HCT116 (cell line): ENCODE measurements at regions not wholly inside any gene's neighbourhood (a gene's known extent, or its start where the extent isn't known, plus 50 kb on each side); places are given as distances from the start of the nearest gene placed in this dataset.

Experiments
- ATAC-seq: fragments of 200-7000 bp; cut with Tn5 transposase; 2 replicates; pipeline ENCODE4 v1.9.1; 2020; ENCODE audit warnings: mild to moderate bottlenecking, moderate library complexity
- BruUV-seq: library from RNA; stranded (reverse); fragments of 400-500 nt; replicated peaks from 2 replicates; lab custom pipeline; 2021; lab: Mats Ljungman, UMichigan
- CTCF ChIA-PET: fragments of 300-600 bp; sonication (Branson Sonifier 250); formaldehyde crosslinking; loops from one replicate; lab custom pipeline; 2021; ENCODE audit warnings: antibody characterized with exemption; lab: Charles Lee
- POLR2A ChIA-PET: fragments of 300-600, 350-600 bp; sonication (Branson Sonifier 250); formaldehyde crosslinking; loops from one replicate; lab custom pipeline; 2021; ENCODE audit warnings: antibody characterized with exemption; lab: Charles Lee
- RAD21 ChIA-PET, 2 experiments: fragments of 300-600 bp; sonication (Branson Sonifier 250); formaldehyde crosslinking; loops; one replicate each; lab custom pipeline; 2023; ENCODE audit warnings: low total read pairs in 2 of 2; ENCODE audit not compliant: uncharacterized antibody in 2 of 2, unreplicated experiment in 2 of 2, low non-redundant PET in 1 of 2; lab: Charles Lee
- DNase-seq: peaks from one replicate; pipeline ENCODE4 v3.0.0-alpha.2; 2010; ENCODE audit warnings: low read depth, low spot score
- H2AFZ ChIP-seq: fragments of 200-600 bp; shearing (Covaris generic), sonication (generic); 2 replicates; pipeline ENCODE4 v1.6.1; 2017; ENCODE audit warnings: low read depth, mixed run types, mixed read lengths, antibody characterized with exemption, low read length; ENCODE audit not compliant: poor library complexity, severe bottlenecking
- H3K27ac ChIP-seq: 2 replicates; pipeline ENCODE4 v1.5.1; 2012; ENCODE audit warnings: low read depth, low read length
- H3K27me3 ChIP-seq: fragments of 200-600 bp; sonication (generic); 2 replicates; pipeline ENCODE4 v1.6.1; 2016; ENCODE audit warnings: mixed run types, low read length, mixed read lengths; ENCODE audit not compliant: insufficient read depth
- H3K36me3 ChIP-seq, 2 experiments: fragments of 200-500 bp in 1 of 2; fragments of 200-600 bp in 1 of 2; sonication (Bioruptor generic) in 1 of 2; sonication (generic) in 1 of 2; 2 replicates each; pipeline versions ENCODE4 v1.5.1 to v1.6.1; 2014 to 2016; ENCODE audit warnings: low read length in 2 of 2, inconsistent platforms in 1 of 2, mixed read lengths in 1 of 2, mixed run types in 1 of 2; ENCODE audit not compliant: insufficient read depth in 2 of 2, control insufficient read depth in 1 of 2
- H3K4me1 ChIP-seq, 2 experiments: fragments of 200-600 bp in 1 of 2; sonication (generic) in 1 of 2; 2 replicates each; pipeline versions ENCODE4 v1.5.1 to v1.6.1; 2012 to 2017; ENCODE audit warnings: low read length in 2 of 2, inconsistent platforms in 1 of 2, mild to moderate bottlenecking in 1 of 2, mixed read lengths in 1 of 2, mixed run types in 1 of 2, moderate library complexity in 1 of 2; ENCODE audit not compliant: insufficient read depth in 2 of 2, control insufficient read depth in 1 of 2
- H3K4me2 ChIP-seq: fragments of 200-600 bp; sonication (generic); 2 replicates; pipeline ENCODE4 v1.6.1; 2017; ENCODE audit warnings: mixed run types, low read length, mixed read lengths
- H3K4me3 ChIP-seq, 2 experiments: fragments of 200-600 bp in 1 of 2; sonication (generic) in 1 of 2; replicated peaks in 1 of 2; 2 replicates each; pipeline ENCODE4 v1.5.1; 2011 to 2016; ENCODE audit warnings: low read length in 2 of 2, control low read depth in 1 of 2, low read depth in 1 of 2, mild to moderate bottlenecking in 1 of 2, mixed read lengths in 1 of 2, mixed run types in 1 of 2
- H3K79me2 ChIP-seq: fragments of 200-600 bp; sonication (generic); 2 replicates; pipeline ENCODE4 v1.6.1; 2017; ENCODE audit warnings: mild to moderate bottlenecking, mixed run types, low read length, moderate library complexity, mixed read lengths; ENCODE audit not compliant: insufficient read depth
- H3K9ac ChIP-seq: fragments of 200-600 bp; sonication (generic); 2 replicates; pipeline ENCODE4 v1.6.1; 2016; ENCODE audit warnings: low read length, mixed read lengths
- H3K9me2 ChIP-seq: fragments of 200-600 bp; sonication (generic), shearing (Covaris generic); 2 replicates; pipeline ENCODE4 v1.6.1; 2017; ENCODE audit warnings: mixed run types, mild to moderate bottlenecking, moderate library complexity; ENCODE audit not compliant: insufficient read depth
- H3K9me3 ChIP-seq, 2 experiments: fragments of 200-500 bp in 1 of 2; fragments of 200-600 bp in 1 of 2; sonication (Bioruptor generic) in 1 of 2; sonication (generic) in 1 of 2; 2 replicates each; pipeline ENCODE4 v1.6.1; 2014 to 2017; ENCODE audit warnings: low read length in 2 of 2, mixed read lengths in 2 of 2, inconsistent platforms in 1 of 2, low read depth in 1 of 2, mild to moderate bottlenecking in 1 of 2, mixed run types in 1 of 2, moderate library complexity in 1 of 2; ENCODE audit not compliant: control insufficient read depth in 1 of 2, insufficient read depth in 1 of 2
- H4K20me1 ChIP-seq: fragments of 200-600 bp; sonication (generic), shearing (Covaris generic); 2 replicates; pipeline ENCODE4 v1.6.1; 2017; ENCODE audit warnings: mixed run types, mild to moderate bottlenecking, moderate library complexity; ENCODE audit not compliant: insufficient read depth
- CBX3 ChIP-seq: IDR thresholded peaks from 2 replicates; pipeline ENCODE4 v1.6.1; 2012; ENCODE audit warnings: low read depth
- CEBPB ChIP-seq: IDR thresholded peaks from 2 replicates; pipeline ENCODE4 v1.6.1; 2012; ENCODE audit warnings: low read depth
- EGR1 ChIP-seq: IDR thresholded peaks from 2 replicates; pipeline ENCODE4 v1.6.1; 2012; ENCODE audit warnings: low read depth
- ELF1 ChIP-seq: IDR thresholded peaks from 2 replicates; pipeline ENCODE4 v1.6.1; 2012; ENCODE audit warnings: low read depth, borderline replicate concordance
- EZH2 ChIP-seq: fragments of 200-600 bp; sonication (generic); IDR thresholded peaks from 2 replicates; pipeline ENCODE4 v1.6.1; 2017; ENCODE audit warnings: antibody characterized with exemption, mixed run types
- FOSL1 ChIP-seq: IDR thresholded peaks from 2 replicates; pipeline ENCODE4 v1.6.1; 2012; ENCODE audit warnings: low read depth
- JUND ChIP-seq: IDR thresholded peaks from 2 replicates; pipeline ENCODE4 v1.6.1; 2012
- POLR2A ChIP-seq: IDR thresholded peaks from 2 replicates; pipeline ENCODE4 v1.7.0; 2011; ENCODE audit warnings: borderline replicate concordance; ENCODE audit not compliant: insufficient read depth, insufficient read length; ENCODE audit errors: extremely low read depth
- POLR2AphosphoS5 ChIP-seq: IDR thresholded peaks from 2 replicates; pipeline ENCODE4 v1.6.1; 2011; ENCODE audit warnings: mild to moderate bottlenecking, low read depth, low read length, moderate library complexity
- RAD21 ChIP-seq: IDR thresholded peaks from 2 replicates; pipeline ENCODE4 v1.6.1; 2012; ENCODE audit warnings: low read depth, mild to moderate bottlenecking
- REST ChIP-seq: IDR thresholded peaks from 2 replicates; pipeline ENCODE4 v1.6.1; 2012; ENCODE audit warnings: low read depth
- SIN3A ChIP-seq: IDR thresholded peaks from 2 replicates; pipeline ENCODE4 v1.6.1; 2012; ENCODE audit warnings: low read depth
- SRF ChIP-seq: IDR thresholded peaks from 2 replicates; pipeline ENCODE4 v1.6.1; 2012; ENCODE audit warnings: low read depth
- TCF7L2 ChIP-seq: IDR thresholded peaks from 2 replicates; pipeline ENCODE4 v1.7.0; 2011; ENCODE audit warnings: borderline replicate concordance, inconsistent platforms; ENCODE audit not compliant: insufficient read depth, insufficient read length; ENCODE audit errors: extremely low read depth
- ZFX ChIP-seq: fragments of 450-650 bp; IDR thresholded peaks from 2 replicates; pipeline ENCODE4 v1.6.1; 2017
- ZNF274 ChIP-seq: fragments of 200-500 bp; sonication (Bioruptor generic); IDR thresholded peaks from 2 replicates; pipeline ENCODE4 v1.6.1; 2014; ENCODE audit warnings: mild to moderate bottlenecking, low read depth, low read length, inconsistent platforms
- intact Hi-C: fragments of 100-400 bp; cut with micrococcal nuclease; formaldehyde crosslinking; loops from 2 replicates; pipeline ENCODE4 v1.10.0; 2022

DNA sequence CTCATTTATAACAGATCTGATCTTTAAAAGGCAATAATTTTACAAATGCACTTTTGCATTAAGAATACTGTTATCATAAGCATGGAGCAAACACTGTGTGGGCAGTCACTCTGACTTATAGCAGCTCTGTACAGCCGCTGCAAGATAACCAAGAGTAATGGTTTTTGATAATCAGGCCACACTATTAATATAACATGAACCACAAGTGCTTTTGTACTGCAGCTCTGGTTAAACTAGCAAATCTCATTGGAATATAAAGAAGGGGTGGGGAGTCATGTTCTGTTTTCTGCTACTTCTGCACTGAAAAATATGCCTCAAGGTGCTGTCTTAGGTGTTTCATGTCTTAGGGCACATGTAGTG, 357.4 kb downstream of the LMO4 start (continued):
- TF ChIP-seq FOSL1 (no peak), EGR1 (no peak), RAD21 (no peak)

DNA sequence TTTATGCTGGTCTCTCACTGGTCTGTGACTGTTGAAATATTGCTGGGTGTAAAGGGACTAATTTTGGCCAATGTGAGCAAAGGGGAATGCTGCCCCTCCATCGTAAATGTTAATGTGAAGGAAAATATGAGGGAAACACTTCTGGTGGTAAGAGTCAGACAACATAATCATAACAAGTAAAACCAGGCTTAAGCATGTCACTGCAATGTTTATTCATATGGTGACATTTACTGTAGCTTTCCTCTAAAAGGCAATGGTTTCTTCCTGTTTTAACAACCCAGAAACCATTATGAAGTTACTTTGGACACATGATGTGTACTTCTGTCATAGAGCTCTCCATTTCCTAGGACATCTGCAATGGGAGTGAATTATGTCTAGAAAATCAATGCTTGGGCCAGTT, 358.0 kb downstream of the LMO4 start:
- H4K20me1 ChIP-seq: no peaks in the 10 kb centered on the region
- intact Hi-C loops: no loop called here
- no peak overlapping the region for H3K4me2 ChIP-seq
- H3K9ac ChIP-seq: no peak overlapping the region
- BruUV-seq: no TSS peak
- H3K4me1 ChIP-seq: no peaks in the 10 kb centered on the region
- CTCF ChIA-PET: no interaction called here
- no peaks in the 10 kb centered on the region for H3K9me3 ChIP-seq
- DNase-seq (no peak), ATAC-seq (no peak)
- no peak overlapping the region for H2AFZ ChIP-seq
- RAD21 ChIA-PET: no interaction called here
- no peak overlapping the region for H3K27ac ChIP-seq
- no peaks in the 10 kb centered on the region for H3K9me2 ChIP-seq
- H3K27me3 ChIP-seq: no peaks in the 10 kb centered on the region
- H3K36me3 ChIP-seq: no peaks in the 10 kb centered on the region
- POLR2A ChIA-PET: no interaction called here
- H3K4me3 ChIP-seq: no peak overlapping the region
- H3K79me2 ChIP-seq: no peaks in the 10 kb centered on the region
- TF ChIP-seq CEBPB: no peak
- TF ChIP-seq JUND: no peak
- no peak for TF ChIP-seq ZNF274
- TF ChIP-seq SIN3A: no peak
- no peak for TF ChIP-seq SRF
- no peak for TF ChIP-seq RAD21
- no peak for TF ChIP-seq REST
- TF ChIP-seq POLR2A: no peak
- TF ChIP-seq CBX3: no peak
- no peak for TF ChIP-seq POLR2AphosphoS5
- TF ChIP-seq EZH2: no peak
- no peak for TF ChIP-seq ELF1
- no peak for TF ChIP-seq TCF7L2
- TF ChIP-seq ZFX: no peak
